ENCODE measurements at regions not wholly inside any gene's neighbourhood (a gene's known extent, or its start where the extent isn't known, plus 50 kb on each side); places are given as distances from the start of the nearest gene placed in this dataset.

GRCh38 chr14:81936348-81936747, 402.7 kb upstream of the SEL1L start:
- DNase-seq (ENCODE audit: extremely low spot score) = no peak
- no peak for TF ChIP-seq FOXK2 (IDR thresholded peaks at IDR 0.05)
- TF ChIP-seq CTBP1 (IDR thresholded peaks at IDR 0.05; ENCODE audit: borderline replicate concordance) = no peak
- TF ChIP-seq BHLHE40 (IDR thresholded peaks at IDR 0.05; ENCODE audit: borderline replicate concordance) = no peak
- TF ChIP-seq HDGF (IDR thresholded peaks at IDR 0.05; ENCODE audit: borderline replicate concordance) = no peak
- no peak for TF ChIP-seq FOXA1 (IDR thresholded peaks at IDR 0.05)
- no peak for TF ChIP-seq LEF1 (IDR thresholded peaks at IDR 0.05; ENCODE audit: borderline replicate concordance)
- TF ChIP-seq L3MBTL2 (conservative IDR thresholded peaks at IDR 0.05) = no peak
- no peak for TF ChIP-seq NFRKB (IDR thresholded peaks at IDR 0.05)
- no peak for TF ChIP-seq ELF4 (IDR thresholded peaks at IDR 0.05)
- no peak for TF ChIP-seq FOXM1 (IDR thresholded peaks at IDR 0.05; ENCODE audit: borderline replicate concordance)
- no peak for TF ChIP-seq ZNF384 (IDR thresholded peaks at IDR 0.05)
- no peak for TF ChIP-seq ARNT (IDR thresholded peaks at IDR 0.05)
- TF ChIP-seq SP1 (IDR thresholded peaks at IDR 0.05) = no peak
- TF ChIP-seq SUZ12 (IDR thresholded peaks at IDR 0.05) = no peak
- TF ChIP-seq, protein P1, sequence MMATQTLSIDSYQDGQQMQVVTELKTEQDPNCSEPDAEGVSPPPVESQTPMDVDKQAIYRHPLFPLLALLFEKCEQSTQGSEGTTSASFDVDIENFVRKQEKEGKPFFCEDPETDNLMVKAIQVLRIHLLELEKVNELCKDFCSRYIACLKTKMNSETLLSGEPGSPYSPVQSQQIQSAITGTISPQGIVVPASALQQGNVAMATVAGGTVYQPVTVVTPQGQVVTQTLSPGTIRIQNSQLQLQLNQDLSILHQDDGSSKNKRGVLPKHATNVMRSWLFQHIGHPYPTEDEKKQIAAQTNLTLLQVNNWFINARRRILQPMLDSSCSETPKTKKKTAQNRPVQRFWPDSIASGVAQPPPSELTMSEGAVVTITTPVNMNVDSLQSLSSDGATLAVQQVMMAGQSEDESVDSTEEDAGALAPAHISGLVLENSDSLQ (IDR thresholded peaks at IDR 0.05) = no peak
- ChIA-PET POLR2A (no interaction called here), CTCF (no interaction called here)

DNA sequence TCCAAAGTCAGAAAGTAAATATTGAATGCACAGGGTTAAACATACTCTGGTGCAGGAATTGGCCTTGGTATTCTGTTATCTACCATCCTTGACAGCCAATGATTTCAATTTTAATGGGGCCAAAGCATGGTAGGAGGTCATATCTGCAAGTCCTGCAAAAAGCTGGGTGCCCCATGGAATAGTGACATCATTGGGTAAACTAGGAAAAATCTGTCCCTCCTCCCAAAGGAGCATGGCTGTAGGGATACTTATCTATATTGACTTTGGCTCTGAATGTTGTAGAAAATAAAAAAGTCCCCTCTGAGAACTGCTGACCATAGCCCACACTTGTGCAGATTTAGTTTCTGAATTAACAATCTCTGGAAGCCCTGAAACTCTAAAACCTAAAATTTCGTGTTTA, 403.2 kb upstream of the SEL1L start:
- POLR2A ChIA-PET = no interaction called here
- TF ChIP-seq ELF4 (IDR thresholded peaks at IDR 0.05) (no peak), L3MBTL2 (conservative IDR thresholded peaks at IDR 0.05) (no peak), SP1 (IDR thresholded peaks at IDR 0.05) (no peak), FOXK2 (IDR thresholded peaks at IDR 0.05) (no peak), CTBP1 (IDR thresholded peaks at IDR 0.05; ENCODE audit: borderline replicate concordance) (no peak), ZNF384 (IDR thresholded peaks at IDR 0.05) (no peak), LEF1 (IDR thresholded peaks at IDR 0.05; ENCODE audit: borderline replicate concordance) (no peak), FOXM1 (IDR thresholded peaks at IDR 0.05; ENCODE audit: borderline replicate concordance) (no peak)
- DNase-seq (ENCODE audit: extremely low spot score) = no peak
- CTCF ChIA-PET = no interaction called here

DNA sequence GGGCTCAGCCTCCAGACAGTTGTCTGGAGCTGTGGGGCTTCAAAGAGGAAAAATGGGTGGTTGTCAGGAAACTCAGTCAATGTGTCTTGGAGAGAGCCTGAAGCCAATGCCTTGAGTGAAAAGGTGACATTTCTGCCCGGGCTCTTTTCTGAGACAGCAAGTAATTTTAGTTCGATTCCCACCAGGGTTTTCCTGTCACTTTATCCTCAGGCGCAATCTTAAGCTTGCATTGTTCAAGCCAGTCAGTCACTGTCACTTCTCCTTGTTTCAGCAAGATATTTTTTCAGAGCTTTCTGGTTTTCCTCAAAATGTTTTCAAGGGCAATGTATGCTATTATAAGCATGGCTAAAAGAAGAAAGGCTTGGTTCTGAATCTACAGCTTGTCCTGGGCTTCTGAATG, 404.7 kb upstream of the SEL1L start:
- ChIA-PET POLR2A (no interaction called here), CTCF (no interaction called here)
- TF ChIP-seq FOXK2 (IDR thresholded peaks at IDR 0.05) (no peak), ZNF384 (IDR thresholded peaks at IDR 0.05) (no peak), TARDBP (IDR thresholded peaks at IDR 0.05) (no peak), BHLHE40 (IDR thresholded peaks at IDR 0.05; ENCODE audit: borderline replicate concordance) (no peak), SP1 (IDR thresholded peaks at IDR 0.05) (no peak), SUZ12 (IDR thresholded peaks at IDR 0.05) (no peak)
- no peak for DNase-seq (ENCODE audit: extremely low spot score)

DNA sequence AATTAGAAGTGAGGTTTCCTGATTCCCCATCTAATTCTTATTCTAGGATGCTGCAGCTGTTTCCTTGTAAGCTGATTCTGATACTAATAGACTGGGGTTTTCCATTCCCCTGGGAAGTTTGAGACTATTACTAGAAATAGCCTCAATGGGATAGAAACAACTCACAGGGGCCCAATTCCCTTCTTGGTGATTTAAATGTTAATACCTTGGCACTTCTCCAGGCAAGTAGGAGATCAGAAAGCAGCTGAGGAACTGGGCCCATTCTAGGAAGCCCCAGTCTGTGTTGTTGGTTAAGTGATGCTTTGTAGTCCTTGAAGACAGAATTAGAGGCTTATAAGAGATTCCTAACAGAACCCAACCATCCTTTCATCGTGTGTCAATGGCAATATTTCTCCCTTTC, 407.0 kb upstream of the SEL1L start:
- ChIA-PET POLR2A (no interaction called here), CTCF (no interaction called here)

DNA sequence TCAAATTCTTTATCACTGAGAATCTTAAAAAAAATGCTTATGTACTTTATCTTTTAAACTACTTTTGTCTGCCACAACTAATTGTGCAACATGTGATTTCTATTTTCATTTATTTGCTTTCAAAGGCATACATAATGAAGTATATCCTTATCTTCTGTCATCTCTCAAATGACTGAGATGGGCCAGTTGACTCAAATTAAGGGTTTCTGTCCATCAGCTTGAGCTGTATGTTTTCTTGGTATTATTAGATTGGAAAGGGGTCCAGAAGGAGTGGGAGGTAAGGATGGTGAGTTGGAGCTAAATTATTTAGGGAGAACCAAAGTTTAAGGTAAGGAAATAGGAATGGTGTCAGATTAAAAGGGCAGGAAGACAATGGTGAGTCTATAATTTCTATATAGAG, 408.4 kb upstream of the SEL1L start:
- ChIA-PET CTCF (no interaction called here), POLR2A (no interaction called here)
- no peak for DNase-seq (ENCODE audit: extremely low spot score)
- TF ChIP-seq ARNT (IDR thresholded peaks at IDR 0.05) = no peak
- TF ChIP-seq TARDBP (IDR thresholded peaks at IDR 0.05) = no peak
- no peak for TF ChIP-seq NFRKB (IDR thresholded peaks at IDR 0.05)
- TF ChIP-seq ELF4 (IDR thresholded peaks at IDR 0.05) = no peak
- TF ChIP-seq L3MBTL2 (conservative IDR thresholded peaks at IDR 0.05) = no peak
- TF ChIP-seq FOXK2 (IDR thresholded peaks at IDR 0.05) = no peak
- no peak for TF ChIP-seq SP1 (IDR thresholded peaks at IDR 0.05)
- TF ChIP-seq LEF1 (IDR thresholded peaks at IDR 0.05; ENCODE audit: borderline replicate concordance) = no peak
- TF ChIP-seq BHLHE40 (IDR thresholded peaks at IDR 0.05; ENCODE audit: borderline replicate concordance) = no peak

More for the DNA sequence above, 407.0 kb upstream of the SEL1L start:
- no peak for DNase-seq (ENCODE audit: extremely low spot score)
- TF ChIP-seq BHLHE40 (IDR thresholded peaks at IDR 0.05; ENCODE audit: borderline replicate concordance) = no peak
- TF ChIP-seq LEF1 (IDR thresholded peaks at IDR 0.05; ENCODE audit: borderline replicate concordance) = no peak
- TF ChIP-seq L3MBTL2 (conservative IDR thresholded peaks at IDR 0.05) = no peak
- TF ChIP-seq NFRKB (IDR thresholded peaks at IDR 0.05) = no peak
- no peak for TF ChIP-seq CTBP1 (IDR thresholded peaks at IDR 0.05; ENCODE audit: borderline replicate concordance)
- TF ChIP-seq TARDBP (IDR thresholded peaks at IDR 0.05) = no peak
- TF ChIP-seq FOXA1 (IDR thresholded peaks at IDR 0.05) = no peak
- TF ChIP-seq FOXM1 (IDR thresholded peaks at IDR 0.05; ENCODE audit: borderline replicate concordance) = no peak
- no peak for TF ChIP-seq FOXK2 (IDR thresholded peaks at IDR 0.05)
- TF ChIP-seq HDGF (IDR thresholded peaks at IDR 0.05; ENCODE audit: borderline replicate concordance) = no peak
- TF ChIP-seq, protein P1 (IDR thresholded peaks at IDR 0.05) = no peak
- TF ChIP-seq ZNF384 (IDR thresholded peaks at IDR 0.05) = no peak
- TF ChIP-seq SP1 (IDR thresholded peaks at IDR 0.05) = no peak
- TF ChIP-seq SUZ12 (IDR thresholded peaks at IDR 0.05) = no peak
- no peak for TF ChIP-seq ELF4 (IDR thresholded peaks at IDR 0.05)
- no peak for TF ChIP-seq ARNT (IDR thresholded peaks at IDR 0.05)

GRCh38 chr14:81946375-81946774, 412.7 kb upstream of the SEL1L start:
- CTCF ChIA-PET = no interaction called here
- no peak for DNase-seq (ENCODE audit: extremely low spot score)
- TF ChIP-seq SP1 (IDR thresholded peaks at IDR 0.05) (no peak), CTBP1 (IDR thresholded peaks at IDR 0.05; ENCODE audit: borderline replicate concordance) (no peak), ARNT (IDR thresholded peaks at IDR 0.05) (no peak)
- POLR2A ChIA-PET = no interaction called here

GRCh38 chr14:81946834-81947798, 413.5 kb upstream of the SEL1L start:
- CTCF ChIA-PET = no interaction called here
- POLR2A ChIA-PET = no interaction called here
- TF ChIP-seq FOXM1 (IDR thresholded peaks at IDR 0.05; ENCODE audit: borderline replicate concordance) (no peak), FOXA1 (IDR thresholded peaks at IDR 0.05) (no peak), ZNF384 (IDR thresholded peaks at IDR 0.05) (no peak), SP1 (IDR thresholded peaks at IDR 0.05) (no peak), LEF1 (IDR thresholded peaks at IDR 0.05; ENCODE audit: borderline replicate concordance) (no peak), ARNT (IDR thresholded peaks at IDR 0.05) (no peak), NFRKB (IDR thresholded peaks at IDR 0.05) (no peak), ELF4 (IDR thresholded peaks at IDR 0.05) (no peak), FOXK2 (IDR thresholded peaks at IDR 0.05) (no peak), SUZ12 (IDR thresholded peaks at IDR 0.05) (no peak), HDGF (IDR thresholded peaks at IDR 0.05; ENCODE audit: borderline replicate concordance) (no peak), TARDBP (IDR thresholded peaks at IDR 0.05) (no peak), L3MBTL2 (conservative IDR thresholded peaks at IDR 0.05) (no peak), CTBP1 (IDR thresholded peaks at IDR 0.05; ENCODE audit: borderline replicate concordance) (no peak), BHLHE40 (IDR thresholded peaks at IDR 0.05; ENCODE audit: borderline replicate concordance) (no peak)
- TF ChIP-seq, protein P1 (IDR thresholded peaks at IDR 0.05) = no peak
- no peak for DNase-seq (ENCODE audit: extremely low spot score)
